NCI-H69 (cell line): ENCODE measurements at regions not wholly inside any gene's neighbourhood (a gene's known extent, or its start where the extent isn't known, plus 50 kb on each side); places are given as distances from the start of the nearest gene placed in this dataset.
"Not testable (repeated sequence)": the region's sequence is repeated elsewhere in the genome, so short reads cannot be mapped to it uniquely, and the experiment has no call there.

ENCODE experiments used
- DNase-seq: peaks from one replicate; lab custom pipeline; 2025; lab: John Stamatoyannopoulos, UW

- DNase-seq, result not testable (repeated sequence)
These were observed 78.6 kb upstream of the HAND2 start for GRCh38 chr4:173608632-173609031.

- no peak for DNase-seq
These were observed 61.7 kb upstream of the HAND2 start for GRCh38 chr4:173591760-173592159.

- peak; percentile 44 for DNase-seq
These were observed 60.7 kb upstream of the HAND2 start for GRCh38 chr4:173590697-173591096.

DNA sequence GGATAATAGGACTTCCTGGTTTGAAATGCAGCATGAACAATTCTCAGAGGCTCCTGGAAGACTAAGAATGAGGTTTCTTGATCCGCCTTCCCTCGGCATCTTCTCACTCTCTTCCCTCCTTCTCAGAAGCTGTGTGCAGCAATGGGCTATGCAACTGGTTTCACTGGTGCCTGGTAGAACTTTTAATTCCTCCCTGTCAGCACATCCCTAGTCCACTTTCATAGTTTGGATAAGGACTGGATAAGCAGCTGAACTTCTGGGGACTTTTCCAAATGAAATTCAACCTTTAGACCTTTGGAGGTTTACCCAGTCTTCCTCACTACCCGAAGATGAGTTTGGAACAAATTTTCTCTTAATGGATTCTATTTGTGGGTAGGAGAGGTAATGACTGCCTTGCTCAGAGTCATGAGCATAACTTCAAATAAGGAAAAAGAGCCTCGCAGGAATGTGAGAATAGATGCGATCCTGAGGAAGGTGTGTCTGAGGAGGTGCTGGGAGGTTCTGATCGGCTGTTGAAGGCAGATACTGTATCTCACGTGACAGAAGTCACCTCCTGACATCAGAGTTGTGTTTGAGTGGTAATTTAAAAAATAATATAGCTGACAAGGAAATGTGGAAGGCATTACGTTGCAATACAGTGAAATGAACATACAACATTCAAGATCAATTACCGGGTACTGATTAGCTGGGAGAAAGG, 56.0 kb upstream of the HAND2 start:
- DNase-seq, result no peak

- no peak for DNase-seq
These were observed 54.5 kb upstream of the HAND2 start for GRCh38 chr4:173584506-173584905.
